Upper lobe of right lung (tissue), 1 donor: ENCODE measurements at regions not wholly inside any gene's neighbourhood (a gene's known extent, or its start where the extent isn't known, plus 50 kb on each side); places are given as distances from the start of the nearest gene placed in this dataset.

Experiments
- ATAC-seq: fragments of 200-7000 bp; cut with Tn5 transposase; one replicate; pipeline ENCODE4 v1.9.1; 2020; ENCODE audit warnings: mild to moderate bottlenecking, moderate library complexity
- DNase-seq: peaks from one replicate; pipeline ENCODE4 v3.0.0-alpha.2; 2020
- H3K27ac ChIP-seq: fragments of 200-600 bp; one replicate; pipeline ENCODE4 v1.8.0; 2022
- H3K27me3 ChIP-seq: fragments of 200-600 bp; one replicate; pipeline ENCODE4 v1.8.0; 2022; ENCODE audit warnings: mild to moderate bottlenecking
- H3K36me3 ChIP-seq: fragments of 200-600 bp; one replicate; pipeline ENCODE4 v1.8.0; 2022
- H3K4me1 ChIP-seq: fragments of 200-600 bp; one replicate; pipeline ENCODE4 v1.8.0; 2022
- H3K4me3 ChIP-seq: fragments of 200-600 bp; one replicate; pipeline ENCODE4 v1.8.0; 2022; ENCODE audit warnings: mild to moderate bottlenecking
- H3K9me3 ChIP-seq: fragments of 200-600 bp; one replicate; pipeline ENCODE4 v1.8.0; 2022
- intact Hi-C: fragments of 100-400 bp; cut with DNase I; formaldehyde crosslinking; loops from one replicate; pipeline ENCODE4 v1.11.0; 2022
- TF ChIP-seq, protein P1 (sequence below): fragments of 200-600 bp; IDR thresholded peaks from one replicate; pipeline ENCODE4 v1.8.0; 2022; ENCODE audit warnings: antibody characterized with exemption
- donor health status: DM: no; HTN: yes; CAD: no; lungs with severe emphysema.

DNA sequence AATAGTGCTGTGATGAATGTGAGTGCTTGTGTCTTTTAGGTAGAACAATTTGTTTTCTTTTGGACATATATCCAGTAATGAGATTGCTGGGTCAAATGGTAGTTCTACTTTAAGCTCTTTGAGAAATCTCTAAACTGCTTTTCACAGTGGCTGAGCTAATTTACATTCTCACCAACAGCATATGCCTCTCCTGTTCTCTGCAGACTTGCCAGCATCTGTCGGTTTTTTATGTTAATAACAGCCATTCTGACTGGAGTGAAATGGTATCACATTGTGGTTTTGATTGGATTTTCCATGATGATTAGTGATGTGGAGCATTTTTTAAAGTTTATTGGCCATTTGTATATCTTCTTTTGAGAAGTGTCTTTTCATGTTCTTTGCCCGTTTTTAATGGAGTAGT is 647.3 kb upstream of the ADAMTS5 start:
- DNase-seq = no peak
- ATAC-seq = no peak
- intact Hi-C loops = no loop called here

DNA sequence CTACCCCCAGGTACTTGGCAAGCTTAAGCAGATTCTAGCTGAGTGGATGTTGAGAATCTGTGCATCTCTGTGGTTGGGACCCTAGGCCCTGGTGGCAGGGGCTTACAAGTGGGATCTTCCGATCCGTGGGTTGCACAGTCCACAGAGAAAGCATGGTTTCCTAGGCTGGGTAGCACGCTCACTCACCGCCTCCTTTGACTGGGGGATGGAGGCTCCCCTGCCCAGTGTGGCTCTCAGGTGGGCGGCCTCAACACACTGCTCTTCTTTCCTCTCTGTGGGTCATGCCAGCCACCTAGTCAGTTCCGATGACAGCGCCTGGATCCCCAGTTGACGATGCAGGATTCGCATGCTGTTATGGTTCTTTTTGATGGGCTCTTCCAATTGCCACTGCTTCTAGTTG is 639.5 kb upstream of the ADAMTS5 start:
- Histone ChIP-seq H3K4me1 (no peaks in the 10 kb centered on the region), H3K4me3 (no peak overlapping the region), H3K27ac (no peak overlapping the region), H3K27me3 (no peaks in the 10 kb centered on the region), H3K36me3 (no peaks in the 10 kb centered on the region), H3K9me3 (no peaks in the 10 kb centered on the region)
- TF ChIP-seq, protein P1, sequence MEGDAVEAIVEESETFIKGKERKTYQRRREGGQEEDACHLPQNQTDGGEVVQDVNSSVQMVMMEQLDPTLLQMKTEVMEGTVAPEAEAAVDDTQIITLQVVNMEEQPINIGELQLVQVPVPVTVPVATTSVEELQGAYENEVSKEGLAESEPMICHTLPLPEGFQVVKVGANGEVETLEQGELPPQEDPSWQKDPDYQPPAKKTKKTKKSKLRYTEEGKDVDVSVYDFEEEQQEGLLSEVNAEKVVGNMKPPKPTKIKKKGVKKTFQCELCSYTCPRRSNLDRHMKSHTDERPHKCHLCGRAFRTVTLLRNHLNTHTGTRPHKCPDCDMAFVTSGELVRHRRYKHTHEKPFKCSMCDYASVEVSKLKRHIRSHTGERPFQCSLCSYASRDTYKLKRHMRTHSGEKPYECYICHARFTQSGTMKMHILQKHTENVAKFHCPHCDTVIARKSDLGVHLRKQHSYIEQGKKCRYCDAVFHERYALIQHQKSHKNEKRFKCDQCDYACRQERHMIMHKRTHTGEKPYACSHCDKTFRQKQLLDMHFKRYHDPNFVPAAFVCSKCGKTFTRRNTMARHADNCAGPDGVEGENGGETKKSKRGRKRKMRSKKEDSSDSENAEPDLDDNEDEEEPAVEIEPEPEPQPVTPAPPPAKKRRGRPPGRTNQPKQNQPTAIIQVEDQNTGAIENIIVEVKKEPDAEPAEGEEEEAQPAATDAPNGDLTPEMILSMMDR = no peak
- intact Hi-C loops = no loop called here
- DNase-seq = no peak
- ATAC-seq = peak; percentile 39

More for the DNA sequence above, 647.3 kb upstream of the ADAMTS5 start:
- Histone ChIP-seq H3K9me3 (no peaks in the 10 kb centered on the region), H3K27me3 (no peaks in the 10 kb centered on the region), H3K4me1 (no peaks in the 10 kb centered on the region), H3K36me3 (no peaks in the 10 kb centered on the region), H3K27ac (no peak overlapping the region), H3K4me3 (no peak overlapping the region)
- TF ChIP-seq, protein P1 = no peak

DNA sequence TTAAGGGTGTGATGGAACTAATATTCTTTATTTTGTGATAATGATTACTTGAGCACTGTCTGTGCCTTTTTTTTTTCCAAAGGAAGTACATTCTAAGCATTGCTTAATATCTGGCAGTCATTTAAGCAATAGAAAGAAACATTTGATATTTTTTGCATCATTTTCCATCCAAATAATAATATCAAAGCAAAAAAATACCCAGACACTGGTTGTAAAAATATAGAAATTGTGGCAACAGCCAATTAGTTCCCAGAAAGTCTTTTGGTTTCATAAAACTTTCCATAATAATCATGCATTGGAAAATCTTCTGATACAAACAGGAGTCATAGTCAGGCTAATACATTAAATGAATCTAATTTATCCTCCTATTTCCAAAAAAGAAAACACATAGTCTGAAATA is 629.3 kb upstream of the ADAMTS5 start:
- Histone ChIP-seq H3K27ac (no peak overlapping the region), H3K36me3 (no peaks in the 10 kb centered on the region), H3K4me3 (no peak overlapping the region), H3K27me3 (no peaks in the 10 kb centered on the region), H3K4me1 (no peaks in the 10 kb centered on the region), H3K9me3 (no peaks in the 10 kb centered on the region)
- DNase-seq (no peak), ATAC-seq (no peak)
- TF ChIP-seq, protein P1 = no peak
- intact Hi-C loops = no loop called here

DNA sequence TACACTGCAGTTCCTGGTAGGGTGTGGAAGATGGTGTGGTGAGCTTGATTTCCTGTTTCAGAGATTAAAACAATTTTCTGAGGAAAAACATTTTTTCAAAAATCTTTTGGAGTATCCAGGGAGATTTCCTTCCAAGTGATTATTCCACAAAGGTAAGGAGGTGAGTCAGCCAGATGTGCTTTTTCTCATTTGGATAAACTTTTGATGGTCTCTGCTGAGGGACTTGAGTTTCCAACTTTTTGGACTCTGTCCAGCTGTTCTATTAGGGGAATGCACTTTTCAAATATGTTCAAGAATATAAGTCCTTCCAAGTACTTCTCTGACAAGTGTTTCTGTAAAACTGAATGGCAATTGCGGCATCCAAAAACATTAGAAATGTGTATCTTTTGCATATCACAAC is 628.8 kb upstream of the ADAMTS5 start:
- H3K9me3 ChIP-seq = no peaks in the 10 kb centered on the region
- H3K36me3 ChIP-seq = no peaks in the 10 kb centered on the region
- intact Hi-C loops = no loop called here
- ATAC-seq = no peak
- DNase-seq = no peak
- TF ChIP-seq, protein P1 = no peak
- no peak overlapping the region for H3K27ac ChIP-seq
- H3K27me3 ChIP-seq = no peaks in the 10 kb centered on the region
- H3K4me1 ChIP-seq = no peaks in the 10 kb centered on the region
- no peak overlapping the region for H3K4me3 ChIP-seq

DNA sequence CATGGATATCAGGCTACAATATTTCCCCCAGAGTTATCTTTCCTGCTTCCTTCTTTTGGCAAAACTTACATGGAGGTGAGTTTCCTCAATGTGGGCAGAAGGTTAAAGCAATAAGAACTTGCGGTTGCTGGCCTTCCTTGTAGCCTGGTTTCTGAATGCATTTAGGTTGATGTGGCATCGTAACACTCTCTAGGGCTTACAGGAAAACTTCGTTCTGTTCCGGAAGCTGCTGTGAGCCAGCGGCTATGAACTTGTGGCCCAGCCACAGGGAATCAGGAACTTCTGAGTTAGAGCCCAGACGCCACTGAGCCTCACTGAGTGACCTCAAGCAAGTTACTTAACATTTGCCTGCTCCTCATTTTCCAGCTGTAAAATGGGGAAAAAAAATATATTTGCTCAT is 623.4 kb upstream of the ADAMTS5 start:
- DNase-seq = no peak
- no peaks in the 10 kb centered on the region for H3K9me3 ChIP-seq
- H3K4me1 ChIP-seq = no peaks in the 10 kb centered on the region
- TF ChIP-seq, protein P1 = no peak
- H3K36me3 ChIP-seq = no peaks in the 10 kb centered on the region
- H3K27ac ChIP-seq = no peak overlapping the region
- ATAC-seq = no peak
- intact Hi-C loops = no loop called here
- no peaks in the 10 kb centered on the region for H3K27me3 ChIP-seq
- no peak overlapping the region for H3K4me3 ChIP-seq

DNA sequence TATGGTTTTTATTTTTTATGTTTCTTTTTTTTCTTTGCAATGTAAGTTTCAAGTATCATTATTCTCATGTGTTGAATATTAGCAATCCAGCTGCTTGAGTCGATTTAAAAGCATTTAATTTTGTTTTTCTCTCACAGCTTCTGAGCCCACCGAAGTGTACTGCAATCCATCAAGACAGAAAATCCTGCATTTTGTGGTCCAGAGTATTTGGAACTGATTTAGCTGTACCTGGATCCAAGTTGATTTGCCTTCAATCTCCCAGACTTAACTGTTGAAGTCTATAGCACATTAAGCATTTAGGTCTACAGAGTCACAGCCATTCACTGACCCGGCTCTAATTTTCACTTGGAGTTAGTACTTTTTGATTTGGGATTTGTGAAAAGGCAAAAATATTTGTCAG is 622.9 kb upstream of the ADAMTS5 start:
- Histone ChIP-seq H3K36me3 (no peaks in the 10 kb centered on the region), H3K4me1 (no peaks in the 10 kb centered on the region), H3K9me3 (no peaks in the 10 kb centered on the region), H3K27ac (no peak overlapping the region), H3K4me3 (no peak overlapping the region), H3K27me3 (no peaks in the 10 kb centered on the region)
- ATAC-seq (no peak), DNase-seq (no peak)
- intact Hi-C loops = no loop called here
- TF ChIP-seq, protein P1 = no peak
